ENCODE measurements at regions not wholly inside any gene's neighbourhood (a gene's known extent, or its start where the extent isn't known, plus 50 kb on each side); places are given as distances from the start of the nearest gene placed in this dataset.

- Histone ChIP-seq H4K20me1 (ENCODE audit: control insufficient read depth, extremely low read depth, insufficient read depth, low read length) (no peaks in the 10 kb centered on the region), H3K27ac (ENCODE audit: control insufficient read depth, insufficient read depth, low read length) (no peak overlapping the region), H3K79me2 (ENCODE audit: control insufficient read depth, insufficient read depth, low read length) (no peaks in the 10 kb centered on the region), H3K27me3 (ENCODE audit: control insufficient read depth, extremely low read depth, insufficient read depth, low read length) (no peaks in the 10 kb centered on the region), H2AFZ (ENCODE audit: control insufficient read depth, low read length) (no peak overlapping the region), H3K4me3 (ENCODE audit: control insufficient read depth in 2 of 3, extremely low read depth in 1 of 3, insufficient read depth in 2 of 3, low read depth in 1 of 3, low read length in 3 of 3) (no peak overlapping the region), H3K4me1 (ENCODE audit: control insufficient read depth, extremely low read depth, insufficient read depth, low read length) (peaks cover 1% of the 10 kb centered on the region), H3K36me3 (ENCODE audit: control insufficient read depth in 2 of 2, extremely low read depth in 1 of 2, insufficient read depth in 2 of 2, low read length in 2 of 2) (no peaks in the 10 kb centered on the region), H3K9me3 (ENCODE audit: control insufficient read depth, low read depth, low read length) (no peaks in the 10 kb centered on the region), H3K9ac (ENCODE audit: control insufficient read depth, extremely low read depth, insufficient read depth, low read length) (no peak overlapping the region), H3K4me2 (ENCODE audit: control insufficient read depth, extremely low read depth, insufficient read depth, low read depth, low read length) (no peak overlapping the region), H3K9me1 (ENCODE audit: control insufficient read depth, extremely low read depth, insufficient read depth, low read length) (no peaks in the 10 kb centered on the region)
- DNase-seq (ENCODE audit: low read depth, low spot score) (no peak), FAIRE-seq (no peak)
- no peak for TF ChIP-seq EZH2 (IDR thresholded peaks at IDR 0.05; ENCODE audit: low read length)
- no peak for TF ChIP-seq CTCF (optimal IDR thresholded peaks at IDR 0.05 in 1 of 3, IDR thresholded peaks at IDR 0.05 in 1 of 3, conservative IDR thresholded peaks at IDR 0.05 in 1 of 3; ENCODE audit: extremely low read depth in 1 of 3, insufficient read depth in 2 of 3, low read length in 3 of 3)
- dilution Hi-C loops (cut with MboI; ENCODE audit: extremely low pct_ligation_motif_present, low sequenced_read_pairs) = no loop called here
These were observed 127.7 kb upstream of the SLC14A2 start for GRCh38 chr18:45487581-45487980.

GRCh38 chr18:45488645-45489044 lies 126.6 kb upstream of the SLC14A2 start:
- FAIRE-seq (no peak), DNase-seq (ENCODE audit: low read depth, low spot score) (no peak)
- Histone ChIP-seq H3K36me3 (ENCODE audit: control insufficient read depth in 2 of 2, extremely low read depth in 1 of 2, insufficient read depth in 2 of 2, low read length in 2 of 2) (no peaks in the 10 kb centered on the region), H2AFZ (ENCODE audit: control insufficient read depth, low read length) (no peak overlapping the region), H3K9me1 (ENCODE audit: control insufficient read depth, extremely low read depth, insufficient read depth, low read length) (no peaks in the 10 kb centered on the region), H3K9ac (ENCODE audit: control insufficient read depth, extremely low read depth, insufficient read depth, low read length) (no peak overlapping the region), H3K4me1 (ENCODE audit: control insufficient read depth, extremely low read depth, insufficient read depth, low read length) (peaks cover 4% of the 10 kb centered on the region), H3K79me2 (ENCODE audit: control insufficient read depth, insufficient read depth, low read length) (no peaks in the 10 kb centered on the region), H3K4me3 (ENCODE audit: control insufficient read depth in 2 of 3, extremely low read depth in 1 of 3, insufficient read depth in 2 of 3, low read depth in 1 of 3, low read length in 3 of 3) (no peak overlapping the region), H3K9me3 (ENCODE audit: control insufficient read depth, low read depth, low read length) (no peaks in the 10 kb centered on the region), H3K27me3 (ENCODE audit: control insufficient read depth, extremely low read depth, insufficient read depth, low read length) (no peaks in the 10 kb centered on the region), H3K27ac (ENCODE audit: control insufficient read depth, insufficient read depth, low read length) (no peak overlapping the region), H4K20me1 (ENCODE audit: control insufficient read depth, extremely low read depth, insufficient read depth, low read length) (no peaks in the 10 kb centered on the region), H3K4me2 (ENCODE audit: control insufficient read depth, extremely low read depth, insufficient read depth, low read depth, low read length) (no peak overlapping the region)
- dilution Hi-C loops (cut with MboI; ENCODE audit: extremely low pct_ligation_motif_present, low sequenced_read_pairs) = no loop called here
- TF ChIP-seq CTCF (optimal IDR thresholded peaks at IDR 0.05 in 1 of 3, IDR thresholded peaks at IDR 0.05 in 1 of 3, conservative IDR thresholded peaks at IDR 0.05 in 1 of 3; ENCODE audit: extremely low read depth in 1 of 3, insufficient read depth in 2 of 3, low read length in 3 of 3) (no peak), EZH2 (IDR thresholded peaks at IDR 0.05; ENCODE audit: low read length) (no peak)
